GM18517 (cell line): ENCODE measurements at regions not wholly inside any gene's neighbourhood (a gene's known extent, or its start where the extent isn't known, plus 50 kb on each side); places are given as distances from the start of the nearest gene placed in this dataset.

Experiments
- ATAC-seq: cut with Tn5 transposase; IDR thresholded peaks from one replicate; pipeline ENCODE4 v1.9.1; 2021; ENCODE audit warnings: mild to moderate bottlenecking, moderate library complexity; ENCODE audit not compliant: unreplicated experiment

DNA sequence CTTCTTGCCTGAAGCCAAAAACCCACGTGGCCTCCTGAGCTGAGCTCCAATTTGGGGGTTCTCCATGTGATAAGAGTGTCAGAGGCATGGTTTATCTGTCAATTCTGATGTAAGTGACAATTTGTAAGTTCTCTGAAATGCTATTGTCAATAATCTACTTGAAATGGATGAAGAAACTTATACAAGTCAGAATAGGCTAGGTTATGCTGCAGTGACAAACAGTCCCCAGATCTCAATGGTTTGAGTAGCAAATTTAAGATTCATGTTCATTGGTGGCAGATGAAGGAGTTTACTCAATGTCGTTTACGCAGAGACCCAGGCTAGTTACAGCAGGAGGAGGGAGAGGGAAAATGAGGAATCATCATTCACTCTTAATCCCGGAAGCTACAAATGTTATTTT, 352.4 kb downstream of the KIF16B start:
- no peak for ATAC-seq

DNA sequence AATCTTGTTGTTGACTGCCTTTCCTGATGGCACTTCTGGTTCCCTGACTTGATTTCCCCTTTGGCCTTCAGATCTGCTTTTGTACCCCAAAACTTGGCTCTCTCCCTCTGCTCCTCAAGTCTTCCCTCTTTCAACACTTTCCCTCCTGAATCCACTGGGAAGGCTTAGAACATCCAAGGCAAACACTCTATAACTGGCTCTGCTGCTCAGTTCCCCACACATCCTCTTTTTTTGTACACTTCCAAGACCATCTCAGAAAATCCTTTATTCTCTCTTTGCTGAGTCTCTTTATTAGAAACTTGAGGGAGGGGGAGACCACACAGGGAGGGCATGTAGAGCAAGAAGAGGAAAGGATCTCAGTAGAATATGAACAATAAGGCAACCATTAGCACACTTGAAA, 354.1 kb downstream of the KIF16B start:
- no peak for ATAC-seq

DNA sequence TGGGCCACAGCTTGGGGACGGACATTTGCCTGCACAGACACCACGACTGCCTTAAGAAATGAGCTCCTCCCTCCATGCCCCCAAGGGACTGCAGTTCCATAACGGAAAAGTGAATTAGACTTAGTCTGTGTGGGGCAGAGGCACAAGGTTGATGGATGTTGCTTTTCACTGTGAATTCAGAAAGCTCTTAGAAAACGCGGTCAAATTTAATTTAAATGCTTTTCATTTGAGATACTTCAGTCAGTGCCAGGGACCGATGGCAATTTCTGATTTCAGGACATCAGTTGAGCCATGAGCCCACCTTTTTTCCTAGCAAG, 356.4 kb downstream of the KIF16B start:
- ATAC-seq, result no peak

DNA sequence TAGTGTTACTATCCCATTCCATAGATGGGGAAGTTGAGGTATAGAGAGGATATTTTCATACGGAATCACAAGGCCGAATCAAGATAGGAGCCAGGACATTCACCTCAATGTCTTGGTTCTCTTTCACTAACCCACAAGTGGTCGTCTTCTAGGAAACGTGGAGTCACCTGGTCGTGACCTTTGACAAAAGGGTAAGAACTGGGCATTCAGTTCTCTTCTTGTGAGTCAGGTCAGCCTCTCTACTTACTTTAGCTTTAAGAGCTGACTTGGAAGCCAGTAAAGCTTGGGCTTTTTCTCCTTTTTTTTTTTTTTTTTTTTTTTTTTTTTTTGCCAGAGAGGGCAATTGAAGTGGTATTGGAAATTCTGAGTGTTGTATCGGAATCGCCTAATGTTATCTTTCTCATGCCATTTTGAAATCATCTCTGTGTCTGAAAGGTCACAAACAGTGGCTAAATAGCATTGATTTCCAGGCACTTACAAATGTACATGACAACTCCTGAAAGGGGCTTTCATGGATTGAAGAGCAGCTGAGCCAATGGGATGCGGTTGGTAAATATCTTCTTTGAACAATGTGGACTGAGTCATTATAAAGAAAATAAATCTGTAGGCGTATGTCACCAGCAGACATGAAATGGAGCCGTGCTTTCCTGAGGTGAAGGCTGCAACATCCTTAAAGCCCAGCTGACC, 356.9 kb downstream of the KIF16B start:
- no peak for ATAC-seq

DNA sequence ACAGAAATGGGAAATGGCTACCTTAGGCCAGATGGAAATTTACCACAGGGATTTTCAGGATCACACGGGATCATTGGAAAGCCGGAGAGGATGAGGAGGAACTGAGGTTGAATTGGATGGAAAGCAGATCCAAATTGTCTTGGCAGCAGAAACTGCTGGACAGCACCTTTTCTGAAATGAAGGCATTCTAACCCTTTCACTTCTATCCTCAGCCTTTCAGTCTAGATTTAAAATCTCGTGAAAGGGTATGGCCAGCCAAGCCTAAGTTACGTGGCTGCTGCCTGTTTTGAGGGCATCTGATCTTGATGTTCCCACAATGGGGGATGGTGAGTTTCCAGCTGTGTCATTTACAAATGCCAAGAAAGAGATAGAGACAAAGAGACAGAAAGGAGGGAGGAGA, 358.2 kb downstream of the KIF16B start:
- no peak for ATAC-seq

DNA sequence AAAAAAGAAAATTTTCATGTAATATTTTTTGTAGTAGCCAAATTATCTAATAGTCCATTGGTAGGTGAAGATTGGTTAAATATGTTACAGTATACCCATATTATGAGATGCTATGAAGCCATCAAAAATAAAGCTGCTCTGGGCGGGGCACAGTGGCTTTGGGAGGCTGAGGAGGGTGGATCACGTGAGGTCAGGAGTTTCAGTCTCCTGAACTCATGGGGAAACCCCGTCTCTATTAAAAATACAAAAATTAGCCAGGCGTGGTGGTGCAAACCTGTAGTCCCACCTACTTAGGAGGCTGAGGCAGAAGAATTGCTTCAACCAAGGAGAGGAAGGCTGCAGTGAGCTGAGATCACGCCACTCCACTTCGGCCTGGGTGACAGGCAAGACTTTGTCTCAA, 360.5 kb downstream of the KIF16B start:
- no peak for ATAC-seq

DNA sequence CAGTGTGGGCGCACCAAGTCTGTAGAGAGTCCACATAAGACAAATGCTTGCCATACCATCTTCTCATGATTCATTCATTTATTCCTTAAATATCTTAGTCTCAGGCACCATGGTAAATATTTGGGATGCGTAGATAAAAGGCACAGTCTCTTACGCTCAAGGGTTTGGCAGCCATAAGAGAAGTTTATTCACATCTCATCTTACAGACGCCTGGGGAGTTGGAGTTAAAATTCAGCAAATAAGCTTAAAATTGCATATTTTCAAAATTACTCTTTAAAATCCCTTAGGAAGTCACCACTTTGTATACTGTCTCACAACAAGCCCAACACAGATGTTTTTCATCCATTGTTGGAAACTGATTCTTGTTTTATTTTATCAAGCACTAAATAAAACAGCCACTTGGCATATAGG, 363.3 kb downstream of the KIF16B start:
- ATAC-seq, result no peak

DNA sequence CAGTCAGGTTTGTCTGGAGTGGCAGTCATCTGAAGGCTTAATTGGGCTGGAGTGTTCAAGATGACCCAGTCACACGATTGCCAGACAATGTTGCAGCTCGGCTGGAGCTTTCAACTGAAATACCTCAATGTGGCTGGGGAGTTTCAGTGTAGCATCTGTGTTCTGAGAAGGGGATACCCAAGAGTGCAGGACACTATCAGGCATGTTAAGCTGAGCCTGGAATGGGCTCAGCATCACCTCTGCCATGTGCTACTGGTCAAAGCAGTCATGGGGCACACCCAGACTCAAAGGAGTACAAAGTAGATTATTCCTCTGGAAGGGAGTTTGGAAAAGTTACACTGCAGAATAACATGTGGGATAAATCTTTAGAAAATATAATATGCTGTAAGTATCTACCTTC, 363.9 kb downstream of the KIF16B start:
- no peak for ATAC-seq

DNA sequence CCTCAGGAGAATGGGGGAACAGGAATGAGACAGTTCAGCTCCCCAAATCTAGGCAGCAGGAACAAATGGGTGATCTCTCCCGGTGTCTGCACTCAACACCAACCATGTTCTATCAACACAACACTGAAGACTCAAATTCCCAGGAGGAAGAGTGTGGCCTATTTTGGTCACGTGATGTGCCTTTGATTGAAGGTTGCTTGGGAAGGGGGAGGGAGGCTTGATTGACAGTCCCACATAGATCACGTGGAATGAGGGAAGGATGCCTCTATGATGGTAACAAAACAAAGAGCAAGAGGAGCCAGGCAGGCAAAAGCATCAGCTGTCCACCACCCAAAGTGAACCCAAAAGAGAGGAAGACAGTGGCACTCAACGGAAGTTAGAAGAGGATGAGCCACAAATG, 364.8 kb downstream of the KIF16B start:
- no peak for ATAC-seq

DNA sequence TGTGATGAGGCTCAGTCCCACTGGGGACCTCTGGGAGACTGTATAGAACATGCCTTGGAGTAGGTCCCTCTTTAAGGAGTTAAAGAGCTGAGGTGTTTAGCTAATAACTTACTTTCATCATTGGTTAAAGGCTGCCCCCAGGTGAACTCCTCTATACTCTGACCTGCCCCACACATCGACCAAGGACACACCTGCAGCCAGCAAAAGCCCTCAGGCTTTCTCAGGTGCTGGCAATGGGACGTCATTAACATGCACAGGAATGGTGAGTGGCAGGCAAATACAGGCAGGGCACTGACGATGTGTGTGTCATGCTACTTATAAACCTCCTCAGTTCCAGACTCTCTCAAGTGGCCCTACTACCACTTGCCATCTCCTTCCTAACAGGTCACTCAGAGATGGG, 366.4 kb downstream of the KIF16B start:
- no peak for ATAC-seq

DNA sequence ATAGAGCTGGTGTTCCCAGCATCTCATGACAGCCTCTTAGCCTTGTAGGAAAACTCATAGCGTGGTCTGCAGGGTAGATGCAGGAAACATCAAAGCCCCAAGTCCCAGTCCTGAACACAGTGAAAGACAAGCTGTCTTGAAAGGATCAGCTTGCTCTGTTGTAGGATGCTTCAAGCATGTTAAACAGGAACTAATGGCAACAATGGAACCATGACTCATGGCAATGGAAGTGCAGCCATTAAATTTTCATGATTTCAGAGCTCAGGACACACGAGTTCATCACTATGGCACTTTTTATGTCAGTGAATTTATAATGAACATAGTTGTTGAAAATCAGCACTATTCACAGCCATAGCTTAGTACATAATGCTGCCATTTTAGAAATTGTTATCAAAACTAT, 367.7 kb downstream of the KIF16B start:
- no peak for ATAC-seq

DNA sequence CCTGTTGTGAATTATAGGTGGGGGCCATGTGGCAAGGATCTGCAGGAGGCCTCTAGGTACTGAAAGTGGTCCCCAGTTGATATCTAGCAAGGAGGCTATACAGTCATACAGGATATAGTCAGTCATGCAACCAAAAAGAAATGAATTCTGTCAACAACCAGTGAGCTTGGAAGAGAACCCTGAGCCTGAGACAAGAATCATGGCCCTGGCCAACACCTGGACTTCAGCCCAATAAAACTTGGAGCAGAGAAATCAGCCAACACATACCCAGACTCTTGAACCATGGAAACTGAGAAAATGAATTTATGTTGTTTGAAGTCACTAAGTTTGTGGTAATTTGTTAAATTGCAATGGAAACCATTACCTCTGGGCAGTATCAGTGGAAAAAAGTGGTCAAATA, 370.2 kb downstream of the KIF16B start:
- ATAC-seq, result no peak

DNA sequence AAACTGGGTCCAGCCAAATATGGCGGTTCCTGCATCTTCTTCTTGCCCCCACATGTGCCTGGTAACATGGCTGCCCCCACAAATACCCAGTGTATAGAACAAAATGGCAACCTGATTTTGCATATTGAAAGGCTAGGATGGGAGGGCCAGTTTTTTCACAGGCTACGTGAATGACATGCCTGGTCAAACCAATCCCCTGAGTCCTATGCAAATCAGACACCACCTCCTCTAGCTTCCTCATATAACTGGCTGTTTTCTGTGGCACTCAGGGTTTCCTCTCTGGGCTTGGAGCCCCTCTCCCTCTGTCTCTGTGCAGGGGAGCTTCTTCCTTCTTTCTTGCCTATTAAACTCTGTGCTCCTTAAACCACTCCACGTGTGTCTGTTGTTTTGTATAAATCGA, 372.1 kb downstream of the KIF16B start:
- ATAC-seq, result no peak

DNA sequence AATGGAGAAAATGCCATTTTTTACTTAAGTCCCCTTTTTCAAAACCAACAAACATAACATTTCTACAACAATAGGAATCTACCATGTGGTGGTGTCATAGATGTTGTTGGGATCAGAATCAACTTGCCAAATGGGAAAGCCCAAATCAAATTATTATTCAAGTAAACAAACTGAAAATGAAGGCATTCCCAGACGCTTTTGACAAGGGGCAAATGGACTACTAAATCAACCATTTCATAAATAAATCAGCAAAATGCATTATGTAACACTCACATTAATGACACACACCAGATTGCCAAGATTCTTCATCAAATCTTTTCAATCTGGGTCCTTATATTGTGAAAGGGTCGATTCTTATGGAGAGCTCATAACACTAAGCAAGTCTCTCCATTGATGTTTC, 375.6 kb downstream of the KIF16B start:
- no peak for ATAC-seq

DNA sequence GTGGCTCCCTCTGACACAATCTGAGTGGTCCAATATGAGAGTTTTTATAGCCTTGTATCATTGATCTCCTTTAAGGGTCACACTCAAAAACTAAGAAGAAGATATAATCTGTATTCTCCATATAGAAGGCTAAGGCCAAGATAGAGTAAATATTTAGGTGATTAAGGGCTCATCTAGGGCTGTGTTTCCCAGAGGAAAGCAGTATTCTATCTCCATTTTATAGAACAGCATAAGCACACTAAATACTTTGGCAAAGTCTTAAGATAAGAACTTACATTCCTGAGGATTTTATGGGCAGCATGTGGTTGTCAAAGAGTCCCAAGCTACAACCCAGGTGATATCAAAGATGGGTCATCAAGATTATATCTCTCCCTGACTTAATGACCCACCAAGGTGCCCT, 377.6 kb downstream of the KIF16B start:
- no peak for ATAC-seq

DNA sequence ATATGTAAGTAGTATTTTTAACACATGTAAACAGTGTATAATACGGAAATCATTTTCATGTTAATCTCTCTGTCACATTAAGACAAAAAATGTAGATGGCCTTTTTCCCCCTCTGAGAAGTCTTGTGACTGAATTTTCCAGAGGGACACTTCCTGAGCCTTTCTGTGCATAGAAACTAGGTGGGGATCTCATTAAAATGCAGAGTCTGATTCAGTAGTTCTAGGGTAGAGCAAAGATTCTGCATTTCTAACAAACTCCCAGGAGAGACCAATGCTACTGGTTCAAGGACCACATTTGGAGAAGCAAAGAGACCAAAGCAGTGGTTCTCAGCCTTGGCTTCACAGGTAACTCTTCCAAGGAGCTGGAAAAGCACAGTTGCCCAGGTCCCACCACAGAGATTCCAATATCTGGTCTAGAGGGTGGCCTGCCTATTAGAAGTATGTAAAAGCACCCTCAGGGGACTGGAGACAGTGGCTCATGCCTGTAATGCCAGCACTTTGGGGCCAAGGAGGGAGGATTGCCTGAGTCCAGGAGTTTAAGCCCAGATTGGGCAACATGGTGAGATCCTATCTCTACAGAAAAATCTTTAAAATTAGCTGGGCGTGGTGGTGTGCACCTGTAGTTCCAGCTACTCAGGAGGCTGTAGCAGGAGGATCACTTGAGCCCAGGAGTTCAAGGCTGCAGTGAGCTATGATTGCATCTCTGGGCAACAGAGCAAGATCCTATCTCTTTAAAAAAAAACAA, 378.5 kb downstream of the KIF16B start:
- no peak for ATAC-seq

DNA sequence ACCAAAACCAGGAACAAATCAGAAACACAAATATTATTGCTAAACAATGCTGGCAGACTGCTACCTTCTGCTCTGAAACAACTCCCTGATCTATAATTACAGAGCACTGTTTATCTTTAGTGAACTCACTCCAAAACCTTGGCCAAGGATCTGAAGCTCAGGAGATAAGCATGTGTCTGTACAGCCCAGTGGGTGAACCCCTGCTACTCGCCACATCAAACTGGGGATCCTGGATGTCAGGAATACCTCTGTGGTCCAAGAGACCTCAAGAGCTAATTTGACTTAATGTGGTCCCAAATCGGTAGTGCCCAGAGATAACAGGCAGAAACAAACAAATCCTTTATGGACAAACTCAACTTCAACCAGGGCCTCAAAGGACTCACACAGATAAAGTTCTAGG, 381.8 kb downstream of the KIF16B start:
- ATAC-seq, result no peak

DNA sequence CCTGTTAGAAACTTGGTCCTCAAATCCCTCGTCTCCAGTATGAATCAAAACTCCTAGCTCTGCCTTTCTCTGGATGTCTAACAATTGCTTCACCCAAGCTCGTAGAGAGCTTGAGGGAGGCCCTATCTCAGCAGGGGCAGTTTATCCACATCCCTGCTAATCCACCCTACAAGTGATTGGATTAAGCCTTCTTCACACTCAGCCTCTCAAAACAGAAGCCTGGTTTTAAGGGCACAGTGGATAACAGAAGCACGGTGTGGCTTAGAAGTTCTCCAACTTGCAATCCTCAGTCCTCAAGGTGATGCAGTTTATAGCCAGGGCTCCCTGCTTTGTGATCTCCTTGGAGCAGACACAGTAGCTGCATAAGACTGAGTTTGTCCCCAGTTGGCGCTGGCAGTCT, 383.9 kb downstream of the KIF16B start:
- no peak for ATAC-seq

DNA sequence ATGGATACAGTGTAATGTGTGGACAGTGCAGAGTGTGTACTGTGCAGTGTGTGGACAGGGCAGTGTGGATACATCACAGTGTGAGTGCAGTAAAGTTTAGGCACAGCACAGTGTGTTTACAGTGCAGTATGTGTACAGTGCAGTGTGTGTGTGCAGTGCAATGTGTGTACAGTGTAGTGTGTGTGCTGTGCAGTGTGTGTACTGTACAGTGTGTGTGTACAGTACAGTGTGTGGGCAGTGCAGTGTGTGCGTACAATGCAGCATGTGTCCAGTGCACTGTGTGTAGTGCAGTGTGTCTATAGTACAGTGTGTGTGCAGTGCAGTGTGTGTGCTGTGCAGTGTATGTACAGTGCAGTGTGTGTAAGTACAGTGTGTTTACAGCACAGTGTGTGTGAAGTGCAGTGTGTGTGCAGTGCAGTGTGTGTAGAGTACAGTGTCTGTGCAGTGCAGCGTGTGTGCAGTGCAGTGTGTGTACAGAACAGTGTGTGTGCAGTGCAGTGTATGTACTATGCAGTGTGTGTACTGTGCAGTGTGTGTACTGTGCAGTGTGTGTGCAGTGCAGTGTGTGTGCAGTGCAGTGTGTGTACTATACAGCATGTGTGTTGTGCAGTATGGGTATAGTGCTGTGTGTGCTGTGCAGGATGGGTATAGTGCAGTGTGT, 385.2 kb downstream of the KIF16B start:
- ATAC-seq, result no peak

DNA sequence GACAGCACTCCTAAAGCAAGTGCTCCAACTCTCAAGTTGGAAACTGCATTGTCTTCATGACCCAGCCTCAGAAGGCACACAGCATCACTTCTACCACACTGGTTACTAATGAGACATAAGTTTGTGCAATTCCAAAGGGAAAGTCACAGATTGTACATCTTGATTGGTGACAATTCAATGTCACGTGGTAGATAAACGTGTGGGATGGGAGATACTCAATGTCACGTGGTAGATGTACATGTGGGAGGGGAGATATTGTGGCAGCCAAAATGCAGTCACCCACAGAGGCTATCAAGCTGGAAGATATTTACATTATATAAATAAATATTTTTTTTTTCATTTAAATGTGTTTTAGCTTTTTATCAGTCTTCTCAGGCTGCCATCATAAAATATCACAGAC, 393.3 kb downstream of the KIF16B start:
- ATAC-seq, result no peak

DNA sequence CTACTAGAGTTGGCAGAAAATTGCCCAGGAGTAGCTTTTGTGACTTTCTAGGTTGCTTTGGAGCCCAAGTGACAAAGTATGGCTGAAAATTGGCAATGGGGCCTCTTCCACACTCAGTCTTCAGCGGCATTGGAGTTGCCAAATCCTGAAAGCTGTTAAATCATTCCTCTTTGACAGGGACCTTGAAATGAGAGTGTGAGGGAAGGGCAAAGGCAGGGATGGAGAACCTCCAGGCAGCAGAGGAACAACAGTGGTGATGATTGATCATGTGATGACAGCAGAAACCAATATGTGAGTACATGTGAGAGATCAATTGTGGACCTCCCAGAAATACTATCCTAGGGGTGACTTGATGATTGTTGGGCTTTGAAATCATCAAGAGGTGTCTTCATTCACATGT, 393.9 kb downstream of the KIF16B start:
- no peak for ATAC-seq

DNA sequence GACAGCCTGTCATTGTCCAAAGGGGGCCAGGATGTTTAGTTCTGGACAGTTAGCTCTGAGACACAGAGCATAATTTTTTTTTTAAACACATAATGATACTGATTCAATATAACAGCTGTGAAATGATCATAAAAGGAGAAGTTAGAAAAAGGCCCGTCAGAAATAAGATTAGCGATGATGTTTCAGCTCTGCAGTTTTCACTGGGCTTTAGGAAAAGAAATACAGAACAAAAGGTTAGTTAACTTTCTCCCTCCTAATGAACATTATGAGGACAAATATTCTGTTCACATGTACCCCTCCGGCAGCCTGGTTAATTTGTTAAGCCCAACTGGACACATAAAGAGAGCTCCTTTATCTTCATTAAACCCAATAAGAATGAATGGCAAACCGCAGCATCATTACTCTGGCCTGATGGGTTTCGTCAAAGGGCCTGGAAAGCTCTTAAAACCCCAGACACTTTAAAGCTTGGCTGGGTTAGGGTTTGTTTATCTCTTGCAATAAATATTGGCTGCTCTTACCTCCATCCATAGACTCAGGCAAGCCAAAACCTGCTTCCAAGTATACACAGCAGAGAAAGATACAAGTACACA, 394.6 kb downstream of the KIF16B start:
- no peak for ATAC-seq
